ENCODE measurements at regions not wholly inside any gene's neighbourhood (a gene's known extent, or its start where the extent isn't known, plus 50 kb on each side); places are given as distances from the start of the nearest gene placed in this dataset.
"Not testable (repeated sequence)": the region's sequence is repeated elsewhere in the genome, so short reads cannot be mapped to it uniquely, and the experiment has no call there.

DNA sequence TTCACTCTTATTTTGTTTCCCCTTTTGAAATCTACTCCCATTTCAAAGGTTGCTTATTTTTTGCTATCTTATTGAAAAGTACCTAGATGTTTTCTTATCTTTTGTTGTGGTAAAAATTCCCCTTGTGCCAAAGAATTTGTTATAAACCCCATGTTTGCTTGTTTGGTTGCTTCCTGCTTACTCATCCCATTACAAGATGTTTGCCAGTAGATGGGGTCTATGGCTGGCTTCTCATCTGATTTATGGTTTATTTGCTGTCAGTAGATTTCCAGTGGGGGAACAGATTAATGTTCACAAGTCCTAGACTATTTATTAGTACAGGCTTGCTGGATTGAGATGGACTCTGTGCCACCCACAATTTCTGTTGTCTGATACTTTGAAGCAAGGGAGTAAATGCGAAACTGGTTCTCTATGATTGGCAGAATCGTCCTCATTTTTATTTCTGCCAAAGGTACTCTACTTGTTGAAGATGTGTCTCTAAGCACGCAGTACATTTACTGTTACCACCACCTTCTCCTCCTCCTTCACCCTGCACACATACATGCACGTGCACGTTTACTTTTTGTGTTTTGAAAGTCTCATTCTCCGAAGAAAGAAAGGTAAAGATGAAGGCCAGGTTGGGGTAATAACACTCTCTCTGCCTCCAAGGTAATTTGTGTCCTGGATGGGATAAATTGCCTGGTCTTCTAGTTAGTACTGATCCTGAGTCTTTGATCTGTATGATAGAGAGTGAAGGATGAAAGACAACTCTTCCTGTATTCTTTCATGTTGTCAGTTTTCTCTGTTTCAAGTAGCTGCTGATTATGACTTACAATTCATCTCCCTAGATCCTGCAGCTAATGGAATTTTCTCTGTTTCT is 117.2 kb upstream of the ATP2B1 start:
- intact Hi-C loops (cut with DNase I): no loop called here
- TF ChIP-seq, protein P1, sequence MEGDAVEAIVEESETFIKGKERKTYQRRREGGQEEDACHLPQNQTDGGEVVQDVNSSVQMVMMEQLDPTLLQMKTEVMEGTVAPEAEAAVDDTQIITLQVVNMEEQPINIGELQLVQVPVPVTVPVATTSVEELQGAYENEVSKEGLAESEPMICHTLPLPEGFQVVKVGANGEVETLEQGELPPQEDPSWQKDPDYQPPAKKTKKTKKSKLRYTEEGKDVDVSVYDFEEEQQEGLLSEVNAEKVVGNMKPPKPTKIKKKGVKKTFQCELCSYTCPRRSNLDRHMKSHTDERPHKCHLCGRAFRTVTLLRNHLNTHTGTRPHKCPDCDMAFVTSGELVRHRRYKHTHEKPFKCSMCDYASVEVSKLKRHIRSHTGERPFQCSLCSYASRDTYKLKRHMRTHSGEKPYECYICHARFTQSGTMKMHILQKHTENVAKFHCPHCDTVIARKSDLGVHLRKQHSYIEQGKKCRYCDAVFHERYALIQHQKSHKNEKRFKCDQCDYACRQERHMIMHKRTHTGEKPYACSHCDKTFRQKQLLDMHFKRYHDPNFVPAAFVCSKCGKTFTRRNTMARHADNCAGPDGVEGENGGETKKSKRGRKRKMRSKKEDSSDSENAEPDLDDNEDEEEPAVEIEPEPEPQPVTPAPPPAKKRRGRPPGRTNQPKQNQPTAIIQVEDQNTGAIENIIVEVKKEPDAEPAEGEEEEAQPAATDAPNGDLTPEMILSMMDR (IDR thresholded peaks at IDR 0.05): no peak
- Histone ChIP-seq H3K36me3 (no peaks in the 10 kb centered on the region), H3K9ac (ENCODE audit: low read depth in 2 of 2, low read length in 2 of 2) (no peak overlapping the region), H3K27ac (no peak overlapping the region), H3K4me3 (no peak overlapping the region), H3K4me1 (no peaks in the 10 kb centered on the region), H3K9me3 (no peaks in the 10 kb centered on the region), H3K27me3 (no peaks in the 10 kb centered on the region)
- no peak for DNase-seq

DNA sequence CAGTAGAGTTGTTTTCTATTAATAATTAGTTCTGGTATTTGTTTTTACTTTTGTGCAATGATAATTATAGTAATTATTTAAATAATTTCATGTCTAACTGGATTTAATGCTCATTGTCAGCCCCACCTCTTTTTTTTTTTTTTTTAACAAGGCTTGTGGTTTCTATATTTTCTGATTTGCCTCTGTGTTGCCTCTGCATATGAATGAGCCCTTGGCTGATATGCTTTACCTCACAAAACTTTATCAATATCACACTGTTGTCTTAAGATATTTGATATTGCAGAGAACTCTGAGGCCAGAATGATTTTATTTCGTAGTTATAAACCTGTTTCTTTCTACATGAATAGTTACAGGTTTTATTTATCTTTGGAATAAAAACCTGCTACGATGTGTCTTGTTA is 116.2 kb upstream of the ATP2B1 start:
- H3K27me3 ChIP-seq: no peaks in the 10 kb centered on the region
- H3K27ac ChIP-seq: no peak overlapping the region

DNA sequence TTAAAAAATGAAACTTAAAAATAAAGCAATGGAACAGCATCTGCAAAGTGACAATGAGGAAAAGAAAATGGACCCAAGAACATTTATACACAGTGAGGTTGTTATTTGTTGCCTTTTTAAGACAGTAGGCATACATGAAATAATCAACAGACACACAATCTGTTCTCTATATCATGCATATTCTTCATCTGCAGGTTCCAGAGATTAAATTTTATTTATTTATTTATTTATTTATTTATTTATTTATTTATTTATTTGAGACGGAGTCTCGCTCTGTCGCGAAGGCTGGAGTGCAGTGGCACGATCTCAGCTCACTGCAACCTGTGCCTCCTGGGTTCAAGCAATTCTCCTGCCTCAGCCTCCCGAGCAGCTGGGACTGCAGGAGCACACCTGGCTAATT is 114.4 kb upstream of the ATP2B1 start:
- H3K9ac ChIP-seq (ENCODE audit: low read depth in 2 of 2, low read length in 2 of 2); H3K9me3 ChIP-seq; intact Hi-C loops (cut with DNase I); H3K27ac ChIP-seq; H3K36me3 ChIP-seq; H3K27me3 ChIP-seq; H3K4me3 ChIP-seq; DNase-seq; H3K4me1 ChIP-seq: not testable (repeated sequence)

More for the DNA sequence above, 116.2 kb upstream of the ATP2B1 start:
- no peaks in the 10 kb centered on the region for H3K36me3 ChIP-seq
- no peak for DNase-seq
- no peaks in the 10 kb centered on the region for H3K4me1 ChIP-seq
- intact Hi-C loops (cut with DNase I): no loop called here
- no peaks in the 10 kb centered on the region for H3K9me3 ChIP-seq
- H3K9ac ChIP-seq (ENCODE audit: low read depth in 2 of 2, low read length in 2 of 2): no peak overlapping the region
- no peak overlapping the region for H3K4me3 ChIP-seq
- TF ChIP-seq, protein P1 (IDR thresholded peaks at IDR 0.05): no peak

DNA sequence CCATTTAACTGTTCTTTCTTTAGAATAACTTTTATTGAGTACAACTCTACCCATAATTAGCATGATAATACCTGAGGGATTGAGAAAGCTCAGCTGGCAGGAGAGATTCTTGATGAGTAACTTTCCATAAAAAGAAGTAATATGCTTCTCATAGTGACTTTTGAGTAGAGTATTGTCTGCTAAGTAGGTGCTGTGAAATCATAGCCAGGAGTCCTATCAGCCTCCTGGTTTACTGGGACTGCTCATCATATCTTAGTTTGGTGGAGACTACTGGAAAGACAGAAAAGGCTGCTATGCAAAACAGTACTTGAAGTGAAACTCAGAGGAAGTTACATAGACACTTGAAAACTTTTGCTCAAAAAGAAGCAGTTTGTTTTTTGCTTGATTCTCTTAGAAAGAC is 113.3 kb upstream of the ATP2B1 start:
- TF ChIP-seq, protein P1 (IDR thresholded peaks at IDR 0.05): no peak
- intact Hi-C loops (cut with DNase I): no loop called here
- no peaks in the 10 kb centered on the region for H3K9me3 ChIP-seq

DNA sequence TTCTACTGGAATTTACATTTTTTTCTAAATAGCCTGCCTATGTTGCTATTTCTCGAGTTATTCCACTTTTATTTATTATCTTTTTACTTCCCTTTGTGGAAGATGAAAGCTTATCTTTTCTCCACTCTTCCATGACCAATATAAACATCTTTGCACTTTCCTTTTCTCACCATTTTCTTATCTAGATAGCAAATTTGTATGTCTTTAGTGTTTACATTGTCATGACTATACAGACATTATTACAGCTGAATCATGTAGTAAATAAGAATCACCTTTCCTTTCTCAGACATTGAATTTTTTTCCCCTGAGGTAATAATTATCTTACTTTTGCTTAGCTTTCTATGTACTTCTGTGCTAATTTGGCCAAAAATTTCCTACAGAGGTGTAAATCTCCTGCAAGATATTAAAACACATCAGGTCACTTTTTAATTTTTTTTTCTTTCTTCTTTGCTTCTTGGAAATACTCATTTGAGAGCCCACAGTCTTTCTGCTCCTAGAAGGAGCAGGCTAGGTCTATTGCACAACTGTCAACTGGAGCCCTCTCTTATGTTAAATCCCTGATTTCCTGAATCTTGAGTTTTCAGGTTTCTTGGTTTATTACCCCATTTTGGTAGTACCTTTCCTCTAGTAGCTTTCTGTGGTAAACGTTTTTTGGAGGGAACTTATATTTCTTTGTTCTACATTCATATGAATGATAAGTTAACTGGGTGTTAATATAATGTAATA is 109.0 kb upstream of the ATP2B1 start:
- H3K36me3 ChIP-seq: no peaks in the 10 kb centered on the region
- H3K4me1 ChIP-seq: no peaks in the 10 kb centered on the region
- H3K9me3 ChIP-seq: no peaks in the 10 kb centered on the region
- H3K27ac ChIP-seq: no peak overlapping the region
- no peak for DNase-seq
- TF ChIP-seq, protein P1 (IDR thresholded peaks at IDR 0.05): no peak
- no peaks in the 10 kb centered on the region for H3K27me3 ChIP-seq
- intact Hi-C loops (cut with DNase I): no loop called here
- no peak overlapping the region for H3K4me3 ChIP-seq
- H3K9ac ChIP-seq (ENCODE audit: low read depth in 2 of 2, low read length in 2 of 2): no peak overlapping the region

More for the DNA sequence above, 113.3 kb upstream of the ATP2B1 start:
- no peaks in the 10 kb centered on the region for H3K4me1 ChIP-seq
- no peaks in the 10 kb centered on the region for H3K27me3 ChIP-seq
- DNase-seq: no peak
- H3K9ac ChIP-seq (ENCODE audit: low read depth in 2 of 2, low read length in 2 of 2): no peak overlapping the region
- no peaks in the 10 kb centered on the region for H3K36me3 ChIP-seq
- H3K27ac ChIP-seq: no peak overlapping the region
- H3K4me3 ChIP-seq: no peak overlapping the region

DNA sequence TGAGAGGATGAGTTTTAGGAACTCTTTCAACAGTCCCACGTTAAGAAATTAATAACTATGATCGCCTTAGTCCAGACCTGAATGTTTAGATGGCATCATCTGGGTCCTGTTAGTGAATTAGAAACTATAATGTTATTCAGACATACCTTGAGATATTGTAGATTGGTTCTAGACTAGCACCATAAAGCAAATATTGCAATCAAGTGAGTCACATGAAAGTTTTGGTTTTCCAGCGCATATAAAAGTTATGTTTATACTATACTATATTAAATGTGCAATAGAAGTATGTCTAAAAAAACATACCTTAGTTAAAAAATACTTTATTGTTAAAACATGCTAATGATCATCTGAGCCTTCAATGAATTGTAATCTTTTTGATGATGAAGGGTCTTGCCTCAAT is 106.6 kb upstream of the ATP2B1 start:
- TF ChIP-seq, protein P1 (IDR thresholded peaks at IDR 0.05): no peak
- Histone ChIP-seq H3K27me3 (no peaks in the 10 kb centered on the region), H3K36me3 (no peaks in the 10 kb centered on the region), H3K9me3 (no peaks in the 10 kb centered on the region), H3K9ac (ENCODE audit: low read depth in 2 of 2, low read length in 2 of 2) (no peak overlapping the region), H3K4me1 (no peaks in the 10 kb centered on the region), H3K4me3 (no peak overlapping the region), H3K27ac (no peak overlapping the region)
- intact Hi-C loops (cut with DNase I): no loop called here
- DNase-seq: no peak

Data from colonic mucosa (tissue), 4 donors.